Fibroblast of mammary gland (primary cell): ENCODE measurements at regions not wholly inside any gene's neighbourhood (a gene's known extent, or its start where the extent isn't known, plus 50 kb on each side); places are given as distances from the start of the nearest gene placed in this dataset.
"Not testable (repeated sequence)": the region's sequence is repeated elsewhere in the genome, so short reads cannot be mapped to it uniquely, and the experiment has no call there.

Experiments
- DNase-seq: peaks from one replicate; pipeline ENCODE4 v3.0.0-alpha.2; 2010; ENCODE audit warnings: low read depth
- H3K4me3 ChIP-seq: 2 replicates; pipeline ENCODE4 v1.5.1; 2011; ENCODE audit warnings: low read depth, mild to moderate bottlenecking, low read length, moderate library complexity; ENCODE audit not compliant: control insufficient read depth
- CTCF ChIP-seq: conservative IDR thresholded peaks from 2 replicates; pipeline ENCODE4 v1.5.1; 2011; ENCODE audit warnings: low read depth, low read length, inconsistent platforms; ENCODE audit not compliant: control insufficient read depth, insufficient read depth

GRCh38 chr11:31955838-31956237 lies 135.0 kb upstream of the RCN1 start:
- DNase-seq = no peak
- TF ChIP-seq CTCF = no peak
- H3K4me3 ChIP-seq = no peak overlapping the region

GRCh38 chr11:31953803-31954327 lies 137.0 kb upstream of the RCN1 start:
- no peak for DNase-seq
- H3K4me3 ChIP-seq = no peak overlapping the region
- TF ChIP-seq CTCF = no peak

GRCh38 chr11:31949733-31950200 lies 138.6 kb upstream of the PAX6 start:
- not testable (repeated sequence) for DNase-seq, H3K4me3 ChIP-seq

- no peak for TF ChIP-seq CTCF
- no peak for DNase-seq
- H3K4me3 ChIP-seq = no peak overlapping the region
These were observed 135.9 kb upstream of the PAX6 start for GRCh38 chr11:31947051-31947450.

- no peak overlapping the region for H3K4me3 ChIP-seq
- no peak for DNase-seq
- no peak for TF ChIP-seq CTCF
These were observed 132.1 kb upstream of the PAX6 start for GRCh38 chr11:31943056-31943780.

- TF ChIP-seq CTCF = no peak
- peak; percentile 43 for DNase-seq
- no peak overlapping the region for H3K4me3 ChIP-seq
These were observed 129.4 kb upstream of the PAX6 start for GRCh38 chr11:31940371-31941037.

GRCh38 chr11:31939004-31939403 lies 127.9 kb upstream of the PAX6 start:
- DNase-seq = no peak
- no peak overlapping the region for H3K4me3 ChIP-seq
- TF ChIP-seq CTCF = no peak
